Liver (tissue), 7 donors: ENCODE measurements at regions not wholly inside any gene's neighbourhood (a gene's known extent, or its start where the extent isn't known, plus 50 kb on each side); places are given as distances from the start of the nearest gene placed in this dataset.

Source experiments
- DNase-seq: peaks from one replicate; pipeline ENCODE4 v3.0.0-alpha.2; 2017; ENCODE audit warnings: low spot score
- H3K27ac ChIP-seq, 2 donors: one replicate each; pipeline ENCODE4 v1.7.0; 2013; ENCODE audit warnings: inconsistent platforms in 2 of 2, low read length in 2 of 2, control low read depth in 1 of 2, low read depth in 1 of 2, mild to moderate bottlenecking in 1 of 2
- H3K27me3 ChIP-seq, 4 donors: one replicate each; pipeline versions ENCODE4 v1.6.1 to v1.7.0; 2013; ENCODE audit warnings: low read length in 3 of 4, inconsistent platforms in 1 of 4, mild to moderate bottlenecking in 1 of 4, moderate library complexity in 1 of 4; ENCODE audit not compliant: control insufficient read depth in 4 of 4, insufficient read depth in 4 of 4
- H3K36me3 ChIP-seq, 4 donors: one replicate each; pipeline versions ENCODE4 v1.6.1 to v1.7.0; 2013; ENCODE audit warnings: low read length in 3 of 4, mild to moderate bottlenecking in 3 of 4, low read depth in 1 of 4, moderate library complexity in 1 of 4; ENCODE audit not compliant: control insufficient read depth in 4 of 4, insufficient read depth in 3 of 4
- H3K4me1 ChIP-seq, 4 donors: one replicate each; pipeline versions ENCODE4 v1.6.1 to v1.7.0; 2013; ENCODE audit warnings: low read length in 3 of 4, mild to moderate bottlenecking in 3 of 4, moderate library complexity in 1 of 4; ENCODE audit not compliant: control insufficient read depth in 4 of 4, insufficient read depth in 4 of 4
- H3K4me3 ChIP-seq, 3 donors: one replicate each; pipeline versions ENCODE4 v1.6.1 to v1.7.0; 2013; ENCODE audit warnings: low read length in 3 of 3, control low read depth in 1 of 3, low read depth in 1 of 3, mild to moderate bottlenecking in 1 of 3
- H3K9ac ChIP-seq, 2 donors: one replicate each; pipeline ENCODE4 v1.7.0; 2013; ENCODE audit warnings: low read length in 2 of 2, mild to moderate bottlenecking in 2 of 2, moderate library complexity in 2 of 2, control low read depth in 1 of 2, low read depth in 1 of 2
- H3K9me3 ChIP-seq, 4 donors: one replicate each; pipeline versions ENCODE4 v1.6.1 to v1.7.0; 2013; ENCODE audit warnings: low read length in 3 of 4; ENCODE audit not compliant: control insufficient read depth in 4 of 4
- ATF3 ChIP-seq: IDR thresholded peaks from 2 replicates; pipeline ENCODE4 v1.6.1; 2016; ENCODE audit warnings: antibody characterized with exemption
- EGR1 ChIP-seq, 2 donors: IDR thresholded peaks; 2 replicates each; pipeline ENCODE4 v1.6.1; 2016 to 2018; ENCODE audit warnings: antibody characterized with exemption in 2 of 2, low read depth in 2 of 2
- FOXA1 ChIP-seq: IDR thresholded peaks from 2 replicates; pipeline ENCODE4 v1.6.1; 2016; ENCODE audit warnings: antibody characterized with exemption
- FOXA2 ChIP-seq: IDR thresholded peaks from 2 replicates; pipeline ENCODE4 v1.6.1; 2016; ENCODE audit warnings: antibody characterized with exemption
- GABPA ChIP-seq, 2 donors: IDR thresholded peaks in 1 of 2; conservative IDR thresholded peaks in 1 of 2; 2 replicates each; pipeline ENCODE4 v1.6.1; 2016; ENCODE audit warnings: antibody characterized with exemption in 2 of 2, mild to moderate bottlenecking in 1 of 2, moderate library complexity in 1 of 2
- HNF4A ChIP-seq, 2 donors: conservative IDR thresholded peaks; 2 replicates each; pipeline ENCODE4 v1.6.1; 2016; ENCODE audit warnings: antibody characterized with exemption in 2 of 2, mild to moderate bottlenecking in 2 of 2
- HNF4G ChIP-seq: IDR thresholded peaks from 2 replicates; pipeline ENCODE4 v1.6.1; 2016; ENCODE audit warnings: antibody characterized with exemption
- JUND ChIP-seq, 2 donors: IDR thresholded peaks; 2 replicates each; pipeline ENCODE4 v1.6.1; 2016; ENCODE audit warnings: antibody characterized with exemption in 2 of 2
- MAX ChIP-seq: IDR thresholded peaks from 2 replicates; pipeline ENCODE4 v1.6.1; 2016; ENCODE audit warnings: antibody characterized with exemption
- NR2F2 ChIP-seq: IDR thresholded peaks from 2 replicates; pipeline ENCODE4 v1.6.1; 2016; ENCODE audit warnings: antibody characterized with exemption
- RAD21 ChIP-seq, 2 donors: IDR thresholded peaks; 2 replicates each; pipeline ENCODE4 v1.6.1; 2016; ENCODE audit warnings: antibody characterized with exemption in 2 of 2, mild to moderate bottlenecking in 2 of 2
- REST ChIP-seq: IDR thresholded peaks from 2 replicates; pipeline ENCODE4 v1.6.1; 2016; ENCODE audit warnings: antibody characterized with exemption, mild to moderate bottlenecking
- RXRA ChIP-seq, 2 donors: IDR thresholded peaks; 2 replicates each; pipeline ENCODE4 v1.6.1; 2017 to 2018; ENCODE audit warnings: antibody characterized with exemption in 2 of 2, mild to moderate bottlenecking in 1 of 2
- SP1 ChIP-seq: IDR thresholded peaks from 2 replicates; pipeline ENCODE4 v1.6.1; 2018; ENCODE audit warnings: antibody characterized with exemption, mild to moderate bottlenecking
- TAF1 ChIP-seq: conservative IDR thresholded peaks from 2 replicates; pipeline ENCODE4 v1.6.1; 2016; ENCODE audit warnings: antibody characterized with exemption, mild to moderate bottlenecking
- YY1 ChIP-seq: IDR thresholded peaks from 2 replicates; pipeline ENCODE4 v1.6.1; 2016; ENCODE audit warnings: antibody characterized with exemption, mild to moderate bottlenecking
- ZBTB33 ChIP-seq: IDR thresholded peaks from 2 replicates; pipeline ENCODE4 v1.6.1; 2016; ENCODE audit warnings: antibody characterized with exemption
- TF ChIP-seq, protein P1 (sequence below): fragments of 150-350 bp; IDR thresholded peaks from 2 replicates; pipeline ENCODE4 v1.5.1; 2017; ENCODE audit warnings: improper control_type of control experiment, low read depth, low read length; ENCODE audit not compliant: missing input control
- donor health status: healthy.
- donor health status: healthy.
- donor health status: healthy.
- donor health status: healthy.

GRCh38 chr2:80778704-80779103 is 474.2 kb upstream of the LRRTM1 start:
- Histone ChIP-seq H3K4me3 (no peak overlapping the region), H3K27me3 (no peaks in the 10 kb centered on the region), H3K4me1 (no peaks in the 10 kb centered on the region), H3K36me3 (no peaks in the 10 kb centered on the region), H3K9me3 (peaks cover 0 to 3% (median 0%) of the 10 kb centered on the region in 4 donors), H3K9ac (no peak overlapping the region), H3K27ac (no peak overlapping the region)
- no peak for DNase-seq
- TF ChIP-seq RXRA (IDR thresholded peaks at IDR 0.05) (no peak), NR2F2 (no peak), GABPA (IDR thresholded peaks at IDR 0.05 in 1 of 2, conservative IDR thresholded peaks at IDR 0.05 in 1 of 2) (no peak), ATF3 (no peak), EGR1 (IDR thresholded peaks at IDR 0.05; ENCODE audit: low read depth in 2 of 2) (no peak), REST (no peak), TAF1 (no peak), RAD21 (IDR thresholded peaks at IDR 0.05) (no peak), FOXA1 (no peak), SP1 (no peak), ZBTB33 (no peak), FOXA2 (no peak), MAX (no peak), JUND (IDR thresholded peaks at IDR 0.05) (no peak), HNF4A (conservative IDR thresholded peaks at IDR 0.05) (no peak)

DNA sequence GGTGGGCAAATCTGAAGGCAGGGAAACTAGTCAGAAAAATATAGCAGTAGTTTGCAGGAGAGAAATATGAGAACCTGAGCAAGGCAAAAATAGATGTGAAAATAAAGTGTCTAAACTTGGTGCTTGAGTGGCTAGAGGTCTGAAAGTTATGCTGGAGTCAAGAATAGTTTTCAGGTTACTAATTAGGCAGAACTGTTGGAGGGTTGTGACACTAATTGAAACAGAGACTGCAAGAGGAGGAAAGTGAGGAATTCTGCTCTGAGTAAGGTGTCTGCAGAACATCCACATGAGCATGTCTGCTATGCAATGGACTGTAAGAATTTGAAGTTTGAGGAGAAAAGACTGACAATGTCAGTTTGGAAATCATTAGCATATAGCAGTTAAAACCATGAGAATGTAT is 444.0 kb upstream of the LRRTM1 start:
- Histone ChIP-seq H3K4me1 (no peaks in the 10 kb centered on the region), H3K9ac (no peak overlapping the region), H3K36me3 (no peaks in the 10 kb centered on the region), H3K27ac (no peak overlapping the region), H3K9me3 (peaks cover 0 to 2% (median 0%) of the 10 kb centered on the region in 4 donors), H3K4me3 (no peak overlapping the region), H3K27me3 (no peaks in the 10 kb centered on the region)
- TF ChIP-seq JUND (IDR thresholded peaks at IDR 0.05) (no peak), EGR1 (IDR thresholded peaks at IDR 0.05; ENCODE audit: low read depth in 2 of 2) (no peak), SP1 (no peak), FOXA1 (no peak), FOXA2 (no peak), YY1 (no peak), NR2F2 (no peak), REST (no peak), HNF4A (conservative IDR thresholded peaks at IDR 0.05) (no peak), RXRA (IDR thresholded peaks at IDR 0.05) (no peak), HNF4G (no peak)
- TF ChIP-seq, protein P1, sequence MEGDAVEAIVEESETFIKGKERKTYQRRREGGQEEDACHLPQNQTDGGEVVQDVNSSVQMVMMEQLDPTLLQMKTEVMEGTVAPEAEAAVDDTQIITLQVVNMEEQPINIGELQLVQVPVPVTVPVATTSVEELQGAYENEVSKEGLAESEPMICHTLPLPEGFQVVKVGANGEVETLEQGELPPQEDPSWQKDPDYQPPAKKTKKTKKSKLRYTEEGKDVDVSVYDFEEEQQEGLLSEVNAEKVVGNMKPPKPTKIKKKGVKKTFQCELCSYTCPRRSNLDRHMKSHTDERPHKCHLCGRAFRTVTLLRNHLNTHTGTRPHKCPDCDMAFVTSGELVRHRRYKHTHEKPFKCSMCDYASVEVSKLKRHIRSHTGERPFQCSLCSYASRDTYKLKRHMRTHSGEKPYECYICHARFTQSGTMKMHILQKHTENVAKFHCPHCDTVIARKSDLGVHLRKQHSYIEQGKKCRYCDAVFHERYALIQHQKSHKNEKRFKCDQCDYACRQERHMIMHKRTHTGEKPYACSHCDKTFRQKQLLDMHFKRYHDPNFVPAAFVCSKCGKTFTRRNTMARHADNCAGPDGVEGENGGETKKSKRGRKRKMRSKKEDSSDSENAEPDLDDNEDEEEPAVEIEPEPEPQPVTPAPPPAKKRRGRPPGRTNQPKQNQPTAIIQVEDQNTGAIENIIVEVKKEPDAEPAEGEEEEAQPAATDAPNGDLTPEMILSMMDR = no peak
- no peak for DNase-seq
